ENCODE measurements at regions not wholly inside any gene's neighbourhood (a gene's known extent, or its start where the extent isn't known, plus 50 kb on each side); places are given as distances from the start of the nearest gene placed in this dataset.

- Histone ChIP-seq H3K4me1 (ENCODE audit: insufficient read depth) (no peaks in the 10 kb centered on the region), H3K36me3 (ENCODE audit: insufficient read depth) (no peaks in the 10 kb centered on the region), H3K27ac (ENCODE audit: low read depth) (no peak overlapping the region), H3K4me3 (ENCODE audit: low read depth, low read length) (no peak overlapping the region)
- DNase-seq (ENCODE audit: extremely low spot score) = no peak
- 80% methylated on average over 1 of the region's 1 CpG for WGBS
Observed at GRCh38 chr20:20972490-20972889, 133.7 kb downstream of the LINC00237 start.

DNA sequence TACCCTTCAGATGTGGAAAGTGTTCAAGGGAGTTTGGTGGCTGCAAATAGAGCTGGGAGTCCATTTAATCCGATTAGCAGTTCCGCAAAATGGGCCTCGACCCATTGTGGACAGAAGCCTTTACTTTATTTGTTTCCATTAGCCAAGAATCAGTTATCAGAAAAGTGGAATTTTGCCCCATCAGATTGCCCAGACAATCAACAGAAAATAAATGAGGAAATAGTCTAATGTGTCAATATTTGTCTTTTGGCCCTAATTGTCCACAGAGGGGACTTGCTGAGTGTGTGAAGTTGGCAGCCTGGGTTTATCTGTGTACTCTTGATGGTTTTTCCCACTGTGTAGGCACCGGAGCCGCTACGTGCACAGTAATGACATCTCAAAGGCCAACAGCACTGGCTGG, 134.3 kb downstream of the LINC00237 start:
- WGBS = 86% methylated on average over 6 of the region's 6 CpGs
- no peaks in the 10 kb centered on the region for H3K4me1 ChIP-seq (ENCODE audit: insufficient read depth)
- H3K36me3 ChIP-seq (ENCODE audit: insufficient read depth) = no peaks in the 10 kb centered on the region
- no peak overlapping the region for H3K27ac ChIP-seq (ENCODE audit: low read depth)
- H3K4me3 ChIP-seq (ENCODE audit: low read depth, low read length) = no peak overlapping the region
- DNase-seq (ENCODE audit: extremely low spot score) = no peak

GRCh38 chr20:20970841-20971240, 135.3 kb downstream of the LINC00237 start:
- no peak for DNase-seq (ENCODE audit: extremely low spot score)
- Histone ChIP-seq H3K36me3 (ENCODE audit: insufficient read depth) (no peaks in the 10 kb centered on the region), H3K4me3 (ENCODE audit: low read depth, low read length) (no peak overlapping the region), H3K27ac (ENCODE audit: low read depth) (no peak overlapping the region), H3K4me1 (ENCODE audit: insufficient read depth) (no peaks in the 10 kb centered on the region)
- WGBS = 53% methylated on average over 3 of the region's 3 CpGs

DNA sequence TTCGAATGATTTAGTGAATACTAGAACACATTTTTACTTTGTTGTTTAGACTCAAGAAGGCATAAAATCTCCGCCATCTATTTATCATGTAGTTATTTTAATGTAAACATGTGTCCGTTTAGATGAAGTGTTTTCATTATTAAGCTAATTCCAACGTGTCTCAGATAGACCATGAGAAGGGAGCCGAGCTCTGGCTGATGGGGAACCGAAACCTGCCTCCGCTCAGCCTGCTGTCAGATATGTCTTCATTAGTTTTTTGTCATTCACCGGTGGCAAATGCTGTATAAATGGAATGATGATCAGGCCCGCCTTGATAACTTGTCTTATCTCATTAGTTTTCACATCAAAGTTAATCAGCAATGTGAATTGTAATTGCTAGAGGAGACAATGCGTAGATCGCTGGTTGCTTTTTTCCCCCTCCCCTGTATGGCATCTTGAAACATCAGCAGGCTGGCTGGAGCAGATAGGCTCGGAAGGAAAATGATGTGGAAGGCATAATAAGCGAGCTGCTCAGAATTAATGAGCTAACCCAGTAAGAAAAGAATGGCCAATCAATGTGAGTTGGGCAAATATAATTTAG, 136.4 kb downstream of the LINC00237 start:
- no peak overlapping the region for H3K27ac ChIP-seq (ENCODE audit: low read depth)
- H3K4me1 ChIP-seq (ENCODE audit: insufficient read depth) = no peaks in the 10 kb centered on the region
- WGBS = 58% methylated on average over 13 of the region's 13 CpGs
- no peaks in the 10 kb centered on the region for H3K36me3 ChIP-seq (ENCODE audit: insufficient read depth)
- no peak for DNase-seq (ENCODE audit: extremely low spot score)
- H3K4me3 ChIP-seq (ENCODE audit: low read depth, low read length) = no peak overlapping the region

DNA sequence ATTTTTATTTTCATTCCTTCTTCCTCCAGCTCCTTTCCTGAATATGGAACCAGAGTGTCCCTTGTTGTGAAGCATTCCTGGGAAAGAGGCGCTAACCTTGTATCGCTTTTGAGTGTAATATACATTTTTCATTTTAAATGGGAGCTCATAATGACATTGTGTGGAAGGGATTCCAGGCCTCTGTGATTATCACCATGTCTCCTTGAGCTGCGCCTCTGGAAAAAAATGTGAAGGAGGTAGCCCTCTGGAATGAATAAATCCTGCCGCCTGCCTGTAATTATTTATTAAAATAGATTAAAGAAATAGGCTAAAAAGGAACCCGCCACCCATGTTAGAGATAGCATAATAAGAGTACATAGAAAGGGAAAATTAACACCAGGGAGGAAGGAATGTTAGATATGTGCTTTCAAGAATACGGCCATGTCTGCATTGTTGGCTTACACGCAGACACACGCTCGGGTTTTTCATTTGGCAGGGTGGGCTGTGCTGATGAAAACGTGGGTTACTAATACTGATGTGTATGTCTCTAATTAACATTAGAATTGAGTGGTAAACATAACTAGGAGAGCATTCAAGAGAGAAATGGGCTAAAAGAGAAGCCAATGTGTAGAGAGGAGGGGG, 138.5 kb downstream of the LINC00237 start:
- no peaks in the 10 kb centered on the region for H3K36me3 ChIP-seq (ENCODE audit: insufficient read depth)
- H3K4me3 ChIP-seq (ENCODE audit: low read depth, low read length) = no peak overlapping the region
- 71% methylated on average over 10 of the region's 10 CpGs for WGBS
- no peak for DNase-seq (ENCODE audit: extremely low spot score)
- H3K27ac ChIP-seq (ENCODE audit: low read depth) = no peak overlapping the region
- no peaks in the 10 kb centered on the region for H3K4me1 ChIP-seq (ENCODE audit: insufficient read depth)

DNA sequence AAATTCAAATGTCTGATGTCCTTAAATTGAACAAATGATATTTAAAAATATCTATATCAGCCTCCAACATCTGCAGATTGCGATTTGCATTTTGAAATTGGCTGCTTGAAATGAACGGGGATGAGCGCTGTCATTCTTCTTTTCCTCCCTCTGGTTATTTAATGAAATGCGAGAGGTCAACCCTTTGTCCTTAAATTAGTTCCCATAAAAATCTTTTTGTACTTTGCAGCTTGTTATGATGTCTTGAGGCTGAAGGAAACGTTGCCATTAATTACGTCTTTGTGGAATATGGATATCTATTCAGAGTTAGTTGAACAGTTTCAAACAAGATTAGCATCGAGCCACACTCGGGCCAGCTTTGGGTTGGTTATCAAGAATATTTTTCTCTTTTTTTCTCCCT, 140.0 kb downstream of the LINC00237 start:
- no peaks in the 10 kb centered on the region for H3K4me1 ChIP-seq (ENCODE audit: insufficient read depth)
- no peak overlapping the region for H3K27ac ChIP-seq (ENCODE audit: low read depth)
- no peak for DNase-seq (ENCODE audit: extremely low spot score)
- WGBS = 70% methylated on average over 8 of the region's 8 CpGs
- no peaks in the 10 kb centered on the region for H3K36me3 ChIP-seq (ENCODE audit: insufficient read depth)
- H3K4me3 ChIP-seq (ENCODE audit: low read depth, low read length) = no peak overlapping the region

- no peak for DNase-seq (ENCODE audit: extremely low spot score)
- 85% methylated on average over 5 of the region's 5 CpGs for WGBS
Observed at GRCh38 chr20:20959031-20959755, 147.0 kb downstream of the LINC00237 start.

GRCh38 chr20:20956513-20956931, 149.6 kb downstream of the LINC00237 start:
- Histone ChIP-seq H3K4me3 (ENCODE audit: low read depth, low read length) (no peak overlapping the region), H3K27ac (ENCODE audit: low read depth) (no peak overlapping the region), H3K36me3 (ENCODE audit: insufficient read depth) (no peaks in the 10 kb centered on the region), H3K4me1 (ENCODE audit: insufficient read depth) (no peaks in the 10 kb centered on the region)
- 38% methylated on average over 12 of the region's 12 CpGs for WGBS
- DNase-seq (ENCODE audit: extremely low spot score) = no peak

More at GRCh38 chr20:20959031-20959755, 147.0 kb downstream of the LINC00237 start:
- H3K27ac ChIP-seq (ENCODE audit: low read depth) = no peak overlapping the region
- H3K4me1 ChIP-seq (ENCODE audit: insufficient read depth) = no peaks in the 10 kb centered on the region
- H3K4me3 ChIP-seq (ENCODE audit: low read depth, low read length) = no peak overlapping the region
- H3K36me3 ChIP-seq (ENCODE audit: insufficient read depth) = no peaks in the 10 kb centered on the region

DNA sequence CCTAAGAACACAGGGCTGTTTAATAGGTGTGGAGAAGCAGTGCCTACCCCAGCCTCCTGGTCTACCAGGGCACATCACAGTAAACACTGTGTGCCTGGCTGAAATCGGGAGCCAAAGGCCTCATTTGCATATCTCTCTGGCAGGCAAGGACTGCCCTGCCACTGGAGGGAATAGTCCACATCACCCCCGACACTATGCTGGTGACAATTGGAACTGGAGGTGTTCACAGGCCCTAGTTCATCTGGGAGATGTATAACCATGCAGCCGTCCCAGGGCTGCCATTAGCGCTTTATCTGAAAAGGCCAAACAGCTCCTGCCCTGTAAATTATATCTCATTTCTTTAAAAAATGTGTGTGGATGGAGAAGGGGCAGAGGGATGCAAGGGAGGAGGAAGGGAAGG, 150.3 kb downstream of the LINC00237 start:
- no peak overlapping the region for H3K27ac ChIP-seq (ENCODE audit: low read depth)
- WGBS = 60% methylated on average over 4 of the region's 4 CpGs
- H3K4me3 ChIP-seq (ENCODE audit: low read depth, low read length) = no peak overlapping the region
- DNase-seq (ENCODE audit: extremely low spot score) = no peak
- no peaks in the 10 kb centered on the region for H3K4me1 ChIP-seq (ENCODE audit: insufficient read depth)
- H3K36me3 ChIP-seq (ENCODE audit: insufficient read depth) = no peaks in the 10 kb centered on the region

DNA sequence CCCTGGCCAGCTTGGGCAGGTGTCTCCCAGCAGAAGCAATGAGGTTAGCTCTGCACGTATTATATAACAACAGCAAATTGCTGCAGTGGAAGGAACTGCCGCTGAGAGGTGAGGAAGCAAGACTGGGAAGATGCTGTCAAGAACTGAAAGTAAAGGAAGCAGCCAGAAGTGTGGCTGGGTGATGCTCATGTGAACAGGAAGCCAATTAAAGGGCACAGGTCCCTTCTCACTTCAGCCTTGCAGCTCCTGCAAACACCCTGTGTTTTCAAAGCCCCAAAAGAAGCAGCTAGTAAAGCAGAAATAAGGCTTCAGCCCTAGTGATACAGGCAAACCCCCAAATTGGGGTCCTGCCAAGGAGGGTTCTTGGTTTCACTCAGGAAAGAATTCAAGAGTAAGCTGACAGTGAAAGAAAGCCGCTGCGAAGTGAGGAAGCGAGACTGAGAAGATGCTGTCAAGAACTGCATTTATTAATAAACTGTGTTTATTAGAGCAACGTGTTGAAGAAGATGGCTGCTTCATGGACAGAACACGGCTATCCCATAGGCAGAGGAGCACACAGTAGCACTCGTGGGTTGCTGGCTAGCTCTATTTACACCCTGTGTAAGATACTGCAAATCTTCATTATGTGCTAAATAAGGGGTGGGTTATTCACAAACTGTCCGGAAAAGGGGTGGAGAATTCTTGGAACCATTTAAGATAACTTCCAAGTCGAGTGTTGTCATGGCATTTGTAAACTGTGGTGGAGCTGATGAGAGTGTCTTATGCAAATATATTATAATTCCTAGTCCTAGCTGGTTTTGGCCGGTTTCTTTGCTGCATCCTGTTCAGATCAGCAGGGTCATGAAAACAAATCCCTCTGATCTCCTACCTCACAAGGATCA, 152.2 kb downstream of the LINC00237 start:
- H3K4me1 ChIP-seq (ENCODE audit: insufficient read depth) = no peaks in the 10 kb centered on the region
- no peak overlapping the region for H3K27ac ChIP-seq (ENCODE audit: low read depth)
- WGBS = 41% methylated on average over 11 of the region's 11 CpGs
- DNase-seq (ENCODE audit: extremely low spot score) = no peak
- no peaks in the 10 kb centered on the region for H3K36me3 ChIP-seq (ENCODE audit: insufficient read depth)
- no peak overlapping the region for H3K4me3 ChIP-seq (ENCODE audit: low read depth, low read length)

- Histone ChIP-seq H3K4me3 (ENCODE audit: low read depth, low read length) (no peak overlapping the region), H3K36me3 (ENCODE audit: insufficient read depth) (no peaks in the 10 kb centered on the region), H3K4me1 (ENCODE audit: insufficient read depth) (no peaks in the 10 kb centered on the region), H3K27ac (ENCODE audit: low read depth) (no peak overlapping the region)
- DNase-seq (ENCODE audit: extremely low spot score) = no peak
- WGBS = 85% methylated on average over 2 of the region's 2 CpGs
Observed at GRCh38 chr20:20950620-20951019, 155.5 kb downstream of the LINC00237 start.

DNA sequence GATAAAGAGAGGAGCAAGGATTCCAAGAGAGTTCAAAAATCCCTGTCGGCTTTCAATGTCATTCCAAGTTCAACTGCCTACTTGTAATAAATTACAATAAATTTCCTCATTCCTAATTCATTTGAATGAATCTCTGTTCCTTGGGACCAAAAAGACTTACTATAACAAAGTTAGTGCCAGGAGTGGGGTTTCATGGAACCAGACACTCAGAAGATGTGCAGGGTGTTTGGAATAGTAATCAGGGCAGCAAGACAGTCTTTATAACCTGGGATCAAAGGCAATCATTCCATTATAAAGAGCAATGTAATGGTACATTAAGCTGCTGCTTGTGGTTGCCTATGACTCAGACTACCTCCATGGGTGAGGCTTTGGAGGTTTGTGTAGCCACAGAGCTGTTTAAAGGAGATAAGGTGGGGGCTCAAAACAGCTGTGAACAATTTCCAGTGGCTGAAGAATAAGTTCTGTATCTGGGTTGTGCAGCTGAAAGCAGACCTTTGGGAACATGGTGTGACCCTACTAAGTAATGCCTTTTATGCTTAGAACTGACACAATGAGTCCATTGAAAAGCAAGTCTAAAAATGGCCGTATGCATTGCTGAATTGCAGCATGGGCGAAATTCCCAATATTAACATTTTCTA, 159.9 kb downstream of the LINC00237 start:
- no peak for DNase-seq (ENCODE audit: extremely low spot score)
- WGBS = 80% methylated on average over 3 of the region's 3 CpGs
- H3K36me3 ChIP-seq (ENCODE audit: insufficient read depth) = no peaks in the 10 kb centered on the region
- H3K27ac ChIP-seq (ENCODE audit: low read depth) = no peak overlapping the region
- H3K4me1 ChIP-seq (ENCODE audit: insufficient read depth) = no peaks in the 10 kb centered on the region
- no peak overlapping the region for H3K4me3 ChIP-seq (ENCODE audit: low read depth, low read length)

- Histone ChIP-seq H3K4me1 (ENCODE audit: insufficient read depth) (no peaks in the 10 kb centered on the region), H3K36me3 (ENCODE audit: insufficient read depth) (no peaks in the 10 kb centered on the region), H3K4me3 (ENCODE audit: low read depth, low read length) (no peak overlapping the region), H3K27ac (ENCODE audit: low read depth) (no peak overlapping the region)
- 75% methylated on average over 2 of the region's 2 CpGs for WGBS
- no peak for DNase-seq (ENCODE audit: extremely low spot score)
Observed at GRCh38 chr20:20941468-20941889, 164.7 kb downstream of the LINC00237 start.

Data from urinary bladder (tissue), 3 donors.